ENCODE measurements at regions not wholly inside any gene's neighbourhood (a gene's known extent, or its start where the extent isn't known, plus 50 kb on each side); places are given as distances from the start of the nearest gene placed in this dataset.

- no peak for TF ChIP-seq JUN (CRISPR knock-in tag; IDR thresholded peaks at IDR 0.05)
- TF ChIP-seq E2F1 (CRISPR knock-in tag; IDR thresholded peaks at IDR 0.05), result no peak
- TF ChIP-seq, protein P1, sequence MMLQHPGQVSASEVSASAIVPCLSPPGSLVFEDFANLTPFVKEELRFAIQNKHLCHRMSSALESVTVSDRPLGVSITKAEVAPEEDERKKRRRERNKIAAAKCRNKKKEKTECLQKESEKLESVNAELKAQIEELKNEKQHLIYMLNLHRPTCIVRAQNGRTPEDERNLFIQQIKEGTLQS (CRISPR knock-in tag; conservative IDR thresholded peaks at IDR 0.05), result no peak
- no peak for TF ChIP-seq ATF1 (CRISPR knock-in tag; IDR thresholded peaks at IDR 0.05)
- no peak for TF ChIP-seq SP1 (CRISPR knock-in tag; conservative IDR thresholded peaks at IDR 0.05)
- TF ChIP-seq, protein P2, sequence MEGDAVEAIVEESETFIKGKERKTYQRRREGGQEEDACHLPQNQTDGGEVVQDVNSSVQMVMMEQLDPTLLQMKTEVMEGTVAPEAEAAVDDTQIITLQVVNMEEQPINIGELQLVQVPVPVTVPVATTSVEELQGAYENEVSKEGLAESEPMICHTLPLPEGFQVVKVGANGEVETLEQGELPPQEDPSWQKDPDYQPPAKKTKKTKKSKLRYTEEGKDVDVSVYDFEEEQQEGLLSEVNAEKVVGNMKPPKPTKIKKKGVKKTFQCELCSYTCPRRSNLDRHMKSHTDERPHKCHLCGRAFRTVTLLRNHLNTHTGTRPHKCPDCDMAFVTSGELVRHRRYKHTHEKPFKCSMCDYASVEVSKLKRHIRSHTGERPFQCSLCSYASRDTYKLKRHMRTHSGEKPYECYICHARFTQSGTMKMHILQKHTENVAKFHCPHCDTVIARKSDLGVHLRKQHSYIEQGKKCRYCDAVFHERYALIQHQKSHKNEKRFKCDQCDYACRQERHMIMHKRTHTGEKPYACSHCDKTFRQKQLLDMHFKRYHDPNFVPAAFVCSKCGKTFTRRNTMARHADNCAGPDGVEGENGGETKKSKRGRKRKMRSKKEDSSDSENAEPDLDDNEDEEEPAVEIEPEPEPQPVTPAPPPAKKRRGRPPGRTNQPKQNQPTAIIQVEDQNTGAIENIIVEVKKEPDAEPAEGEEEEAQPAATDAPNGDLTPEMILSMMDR (IDR thresholded peaks at IDR 0.05), result no peak
- no peak for TF ChIP-seq ZNF317 (CRISPR knock-in tag; IDR thresholded peaks at IDR 0.05; ENCODE audit: borderline replicate concordance, low read depth)
- TF ChIP-seq ZNF138 (CRISPR knock-in tag; conservative IDR thresholded peaks at IDR 0.05), result no peak
Observed at GRCh38 chr15:45903283-45903682, 268.5 kb downstream of the SQOR start.

Measured in WTC11 (cell line).